ENCODE measurements at regions not wholly inside any gene's neighbourhood (a gene's known extent, or its start where the extent isn't known, plus 50 kb on each side); places are given as distances from the start of the nearest gene placed in this dataset.

- POLR2A ChIA-PET, result no interaction called here
Measured at GRCh38 chr7:52525772-52526341, 509.6 kb upstream of the POM121L12 start.

DNA sequence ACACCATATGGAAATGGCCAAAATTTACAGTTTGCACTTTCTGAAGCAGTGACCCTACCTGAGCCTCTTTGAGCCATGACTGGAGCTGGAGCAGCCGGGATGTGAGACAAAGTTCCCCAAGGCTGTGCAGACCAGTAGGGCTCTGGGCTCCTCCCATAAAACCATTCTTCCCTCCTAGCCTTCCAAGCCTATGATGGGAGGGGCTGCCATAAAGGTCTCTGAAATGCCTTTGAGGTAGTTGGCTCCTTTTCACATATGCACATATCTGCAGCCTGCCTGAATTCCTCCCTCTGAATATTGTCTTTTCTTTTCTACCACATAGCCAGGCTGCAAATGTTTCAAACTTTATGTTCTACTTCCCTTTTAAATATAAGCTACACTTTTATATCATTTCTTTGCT, 516.6 kb upstream of the POM121L12 start:
- no peaks in the 10 kb centered on the region for H3K36me3 ChIP-seq (ENCODE audit: control insufficient read depth, insufficient read depth, low read length)
- no peak for TF ChIP-seq CTCF (IDR thresholded peaks at IDR 0.05; ENCODE audit: insufficient read depth in 1 of 2, low read depth in 1 of 2, low read length in 1 of 2, severe bottlenecking in 1 of 2, unreplicated experiment in 1 of 2)
- peaks cover 13% of the 10 kb centered on the region; the same call in 1 of the 2 replicates for H3K9me3 ChIP-seq
- no peaks in the 10 kb centered on the region for H3K27me3 ChIP-seq (replicated peaks; ENCODE audit: control insufficient read depth, insufficient read depth, low read length)
- H3K27ac Mint-ChIP-seq (ENCODE audit: unreplicated experiment), result no peak overlapping the region
- ChIA-PET POLR2A (no interaction called here), CTCF (no interaction called here)
- H3K4me1 Mint-ChIP-seq (ENCODE audit: low read depth, unreplicated experiment), result no peaks in the 10 kb centered on the region
- DNase-seq, result no peak
- H3K36me3 Mint-ChIP-seq (ENCODE audit: insufficient read depth, unreplicated experiment), result no peaks in the 10 kb centered on the region
- H3K4me3 ChIP-seq (ENCODE audit: low read depth, low read length), result no peak overlapping the region
- H3K9me3 Mint-ChIP-seq (ENCODE audit: unreplicated experiment), result peaks cover 23% of the 10 kb centered on the region
- intact Hi-C loops (cut with micrococcal nuclease; ENCODE audit: unreplicated experiment), result no loop called here
- no peaks in the 10 kb centered on the region for H3K27me3 Mint-ChIP-seq (ENCODE audit: insufficient read depth, unreplicated experiment)
- no peak overlapping the region for H3K4me3 Mint-ChIP-seq (ENCODE audit: unreplicated experiment)
- no peaks in the 10 kb centered on the region for H3K4me1 ChIP-seq
- BruUV-seq (replicated peaks), result no TSS peak

More at GRCh38 chr7:52525772-52526341, 509.6 kb upstream of the POM121L12 start:
- H3K4me1 ChIP-seq, result no peaks in the 10 kb centered on the region
- no peak overlapping the region for H3K27ac Mint-ChIP-seq (ENCODE audit: unreplicated experiment)
- H3K36me3 Mint-ChIP-seq (ENCODE audit: insufficient read depth, unreplicated experiment), result no peaks in the 10 kb centered on the region
- no peaks in the 10 kb centered on the region for H3K27me3 Mint-ChIP-seq (ENCODE audit: insufficient read depth, unreplicated experiment)
- BruUV-seq (replicated peaks), result no TSS peak
- intact Hi-C loops (cut with micrococcal nuclease; ENCODE audit: unreplicated experiment), result no loop called here
- no peaks in the 10 kb centered on the region for H3K27me3 ChIP-seq (replicated peaks; ENCODE audit: control insufficient read depth, insufficient read depth, low read length)
- H3K36me3 ChIP-seq (ENCODE audit: control insufficient read depth, insufficient read depth, low read length), result no peaks in the 10 kb centered on the region
- no peaks in the 10 kb centered on the region for H3K4me1 Mint-ChIP-seq (ENCODE audit: low read depth, unreplicated experiment)
- no peak for DNase-seq
- no peak for TF ChIP-seq CTCF (IDR thresholded peaks at IDR 0.05; ENCODE audit: insufficient read depth in 1 of 2, low read depth in 1 of 2, low read length in 1 of 2, severe bottlenecking in 1 of 2, unreplicated experiment in 1 of 2)
- H3K4me3 ChIP-seq (ENCODE audit: low read depth, low read length), result no peak overlapping the region
- CTCF ChIA-PET, result no interaction called here
- H3K9me3 ChIP-seq, result no peaks in the 10 kb centered on the region
- no peak overlapping the region for H3K4me3 Mint-ChIP-seq (ENCODE audit: unreplicated experiment)
- no peaks in the 10 kb centered on the region for H3K9me3 Mint-ChIP-seq (ENCODE audit: unreplicated experiment)

DNA sequence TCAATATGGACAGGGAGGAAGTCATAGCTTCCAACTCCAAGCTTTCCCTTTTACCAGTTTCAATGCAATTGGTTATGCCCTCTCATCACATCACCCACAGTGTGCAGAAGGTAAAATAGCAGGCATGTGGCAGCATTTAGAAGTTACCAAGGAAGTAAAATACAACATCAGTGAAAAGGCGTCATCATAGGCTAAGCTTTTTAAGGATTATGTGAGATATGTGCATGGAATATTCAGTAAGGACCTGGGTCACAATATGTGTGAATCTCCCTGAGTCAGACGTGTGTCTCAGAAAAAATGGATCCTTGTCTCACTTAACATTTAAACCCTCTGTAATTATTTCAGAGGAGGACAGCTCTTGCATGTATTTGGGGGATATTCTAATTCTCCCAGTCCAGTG, 522.8 kb upstream of the POM121L12 start:
- TF ChIP-seq CTCF (IDR thresholded peaks at IDR 0.05; ENCODE audit: insufficient read depth in 1 of 2, low read depth in 1 of 2, low read length in 1 of 2, severe bottlenecking in 1 of 2, unreplicated experiment in 1 of 2), result no peak
- intact Hi-C loops (cut with micrococcal nuclease; ENCODE audit: unreplicated experiment), result no loop called here

More for the DNA sequence above, 522.8 kb upstream of the POM121L12 start:
- Histone ChIP-seq H3K9me3 (peaks cover 15% of the 10 kb centered on the region; the same call in 1 of the 2 replicates), H3K4me3 (ENCODE audit: low read depth, low read length) (no peak overlapping the region), H3K36me3 (ENCODE audit: control insufficient read depth, insufficient read depth, low read length) (no peaks in the 10 kb centered on the region), H3K4me1 (no peaks in the 10 kb centered on the region), H3K27me3 (replicated peaks; ENCODE audit: control insufficient read depth, insufficient read depth, low read length) (no peaks in the 10 kb centered on the region)
- Mint-ChIP-seq H3K27ac (ENCODE audit: unreplicated experiment) (no peak overlapping the region), H3K4me1 (ENCODE audit: low read depth, unreplicated experiment) (no peaks in the 10 kb centered on the region), H3K4me3 (ENCODE audit: unreplicated experiment) (no peak overlapping the region), H3K27me3 (ENCODE audit: insufficient read depth, unreplicated experiment) (peaks cover 5% of the 10 kb centered on the region), H3K36me3 (ENCODE audit: insufficient read depth, unreplicated experiment) (no peaks in the 10 kb centered on the region), H3K9me3 (ENCODE audit: unreplicated experiment) (peaks cover 5% of the 10 kb centered on the region)
- DNase-seq, result no peak
- BruUV-seq (replicated peaks), result no TSS peak
- CTCF ChIA-PET, result no interaction called here
- POLR2A ChIA-PET, result no interaction called here

Measured in Caco-2 (cell line).